ENCODE measurements at regions not wholly inside any gene's neighbourhood (a gene's known extent, or its start where the extent isn't known, plus 50 kb on each side); places are given as distances from the start of the nearest gene placed in this dataset.

- ATAC-seq: no peak
These were observed 124.4 kb downstream of the FBXO15 start for GRCh38 chr18:74023220-74023619.

GRCh38 chr18:74019864-74020263, 127.8 kb downstream of the FBXO15 start:
- Histone ChIP-seq H3K9me3 (no peaks in the 10 kb centered on the region), H3K27ac (no peak overlapping the region), H3K36me3 (no peaks in the 10 kb centered on the region), H3K4me1 (no peaks in the 10 kb centered on the region), H3K27me3 (peaks cover 8% of the 10 kb centered on the region), H3K4me3 (no peak overlapping the region)
- WGBS, 2 donors (ENCODE audit: low coverage in 1 of 2): 91% methylated on average over 2 of the region's 3 CpGs; no CpG with 5 or more reads in 1 of the 2 donors
- no peak for ATAC-seq
- TF ChIP-seq, protein P1, sequence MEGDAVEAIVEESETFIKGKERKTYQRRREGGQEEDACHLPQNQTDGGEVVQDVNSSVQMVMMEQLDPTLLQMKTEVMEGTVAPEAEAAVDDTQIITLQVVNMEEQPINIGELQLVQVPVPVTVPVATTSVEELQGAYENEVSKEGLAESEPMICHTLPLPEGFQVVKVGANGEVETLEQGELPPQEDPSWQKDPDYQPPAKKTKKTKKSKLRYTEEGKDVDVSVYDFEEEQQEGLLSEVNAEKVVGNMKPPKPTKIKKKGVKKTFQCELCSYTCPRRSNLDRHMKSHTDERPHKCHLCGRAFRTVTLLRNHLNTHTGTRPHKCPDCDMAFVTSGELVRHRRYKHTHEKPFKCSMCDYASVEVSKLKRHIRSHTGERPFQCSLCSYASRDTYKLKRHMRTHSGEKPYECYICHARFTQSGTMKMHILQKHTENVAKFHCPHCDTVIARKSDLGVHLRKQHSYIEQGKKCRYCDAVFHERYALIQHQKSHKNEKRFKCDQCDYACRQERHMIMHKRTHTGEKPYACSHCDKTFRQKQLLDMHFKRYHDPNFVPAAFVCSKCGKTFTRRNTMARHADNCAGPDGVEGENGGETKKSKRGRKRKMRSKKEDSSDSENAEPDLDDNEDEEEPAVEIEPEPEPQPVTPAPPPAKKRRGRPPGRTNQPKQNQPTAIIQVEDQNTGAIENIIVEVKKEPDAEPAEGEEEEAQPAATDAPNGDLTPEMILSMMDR (IDR thresholded peaks at IDR 0.05): no peak
- TF ChIP-seq POLR2AphosphoS5 (IDR thresholded peaks at IDR 0.05): no peak
- no peak for TF ChIP-seq POLR2A (IDR thresholded peaks at IDR 0.05)
- TF ChIP-seq EP300 (IDR thresholded peaks at IDR 0.05): no peak

More at GRCh38 chr18:74023220-74023619, 124.4 kb downstream of the FBXO15 start:
- TF ChIP-seq POLR2AphosphoS5 (IDR thresholded peaks at IDR 0.05) (no peak), EP300 (IDR thresholded peaks at IDR 0.05) (no peak), POLR2A (IDR thresholded peaks at IDR 0.05) (no peak)
- TF ChIP-seq, protein P1 (IDR thresholded peaks at IDR 0.05): no peak
- Histone ChIP-seq H3K4me3 (no peak overlapping the region), H3K27ac (no peak overlapping the region), H3K4me1 (no peaks in the 10 kb centered on the region), H3K27me3 (peaks cover 8% of the 10 kb centered on the region), H3K36me3 (no peaks in the 10 kb centered on the region), H3K9me3 (no peaks in the 10 kb centered on the region)
- WGBS, 2 donors (ENCODE audit: low coverage in 1 of 2): 43 to 47% methylated on average over 3 of the region's 3 CpGs

DNA sequence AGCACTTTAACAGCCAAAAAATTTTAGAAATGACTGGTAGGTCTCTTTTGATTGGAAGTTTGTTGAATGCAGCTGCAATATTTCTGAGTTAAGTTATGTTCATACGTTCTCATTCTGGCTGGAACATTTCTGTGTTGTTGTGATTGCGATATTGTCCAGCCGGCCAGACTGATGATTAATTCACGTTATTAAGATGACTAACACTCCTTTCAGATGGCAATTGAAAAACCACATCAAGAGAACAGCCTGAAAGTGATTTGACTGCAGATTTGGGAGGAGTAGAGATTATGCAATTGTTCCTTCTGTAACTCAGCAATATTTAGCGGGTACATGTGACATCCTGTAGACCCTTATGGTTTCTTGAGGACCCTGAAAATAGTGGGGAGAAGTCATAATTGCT, 133.7 kb downstream of the FBXO15 start:
- Histone ChIP-seq H3K36me3 (no peaks in the 10 kb centered on the region), H3K9me3 (no peaks in the 10 kb centered on the region), H3K4me1 (no peaks in the 10 kb centered on the region), H3K27me3 (peaks cover 1% of the 10 kb centered on the region), H3K27ac (peak overlapping the region in 1 of 4 donors; percentile 51), H3K4me3 (no peak overlapping the region)
- TF ChIP-seq POLR2AphosphoS5 (IDR thresholded peaks at IDR 0.05): peak; percentile 30
- TF ChIP-seq, protein P1 (IDR thresholded peaks at IDR 0.05): no peak
- 38% methylated on average over 5 of the region's 5 CpGs for WGBS, 2 donors (ENCODE audit: low coverage in 1 of 2)
- peak; percentile 90 for ATAC-seq

- Histone ChIP-seq H3K27me3 (no peaks in the 10 kb centered on the region), H3K4me3 (no peak overlapping the region), H3K36me3 (no peaks in the 10 kb centered on the region), H3K9me3 (no peaks in the 10 kb centered on the region), H3K4me1 (no peaks in the 10 kb centered on the region), H3K27ac (peak overlapping the region in 2 of 4 donors; percentile 2 to 9)
- no peak for TF ChIP-seq POLR2AphosphoS5 (IDR thresholded peaks at IDR 0.05)
- TF ChIP-seq POLR2A (IDR thresholded peaks at IDR 0.05): no peak
- no peak for TF ChIP-seq EP300 (IDR thresholded peaks at IDR 0.05)
- TF ChIP-seq, protein P1 (IDR thresholded peaks at IDR 0.05): no peak
- ATAC-seq: no peak
- 67 to 80% methylated on average over 1 to 9 of the region's 14 CpGs for whole genome bisulfite sequencing, 2 donors (ENCODE audit: low coverage in 1 of 2)
These were observed 134.5 kb downstream of the FBXO15 start for GRCh38 chr18:74012954-74013630.

- no peaks in the 10 kb centered on the region for H3K36me3 ChIP-seq
- no peak for ATAC-seq
- TF ChIP-seq, protein P1 (IDR thresholded peaks at IDR 0.05): no peak
- no peak overlapping the region for H3K27ac ChIP-seq
- H3K4me3 ChIP-seq: no peak overlapping the region
- no peaks in the 10 kb centered on the region for H3K9me3 ChIP-seq
- 80 to 82% methylated on average over 5 to 8 of the region's 8 CpGs for WGBS, 2 donors (ENCODE audit: low coverage in 1 of 2)
- H3K27me3 ChIP-seq: no peaks in the 10 kb centered on the region
- H3K4me1 ChIP-seq: no peaks in the 10 kb centered on the region
These were observed 141.5 kb downstream of the FBXO15 start for GRCh38 chr18:74006143-74006542.

Measured in gastroesophageal sphincter (tissue), 4 donors.